ENCODE measurements at regions not wholly inside any gene's neighbourhood (a gene's known extent, or its start where the extent isn't known, plus 50 kb on each side); places are given as distances from the start of the nearest gene placed in this dataset.

DNA sequence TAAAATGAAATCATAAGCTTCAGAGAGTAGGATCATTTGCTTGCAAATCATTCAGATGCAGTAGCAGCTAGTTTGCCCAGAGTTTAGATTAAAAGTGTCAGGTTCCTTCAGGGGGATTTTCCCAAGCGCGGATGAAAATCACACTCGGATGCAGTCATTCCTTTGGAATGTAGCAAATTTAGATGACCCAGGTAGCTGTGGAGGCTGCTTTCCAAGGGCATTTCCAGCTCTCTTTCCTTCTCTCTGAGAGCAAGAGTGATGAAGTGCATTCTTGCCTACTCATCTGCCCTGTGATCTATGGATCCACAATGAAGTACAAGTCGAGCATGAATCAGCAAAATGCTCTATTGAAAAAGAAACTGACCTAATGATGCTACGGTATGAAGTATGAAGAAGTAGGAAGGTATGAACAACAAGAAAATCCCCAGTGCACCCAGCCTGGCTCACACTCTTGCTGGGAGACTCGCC is 200.2 kb downstream of the PLK2 start:
- Histone ChIP-seq H3K79me1 (ENCODE audit: low read depth, low read length) (no peaks in the 10 kb centered on the region), H2BK120ac (replicated peaks; ENCODE audit: low read depth, low read length) (no peak overlapping the region), H3K79me2 (ENCODE audit: control insufficient read depth in 1 of 2, insufficient read depth in 2 of 2, low read length in 2 of 2) (no peaks in the 10 kb centered on the region), H3K23me2 (ENCODE audit: low read depth, low read length) (no peaks in the 10 kb centered on the region), H2BK15ac (ENCODE audit: low read length) (no peak overlapping the region), H3K9ac (replicated peaks in 1 of 4; ENCODE audit: extremely low read depth in 1 of 4, low read depth in 3 of 4, low read length in 3 of 4) (no peak overlapping the region), H3K14ac (ENCODE audit: insufficient read length) (no peak overlapping the region), H4K91ac (replicated peaks; ENCODE audit: insufficient read length, low read length) (no peak overlapping the region), H3K56ac (replicated peaks; ENCODE audit: insufficient read length, low read depth, low read length) (no peak overlapping the region), H2BK20ac (ENCODE audit: low read length) (no peak overlapping the region), H3K4me3 (ENCODE audit: extremely low read depth in 1 of 4, insufficient read depth in 2 of 4, low read depth in 3 of 4, low read length in 4 of 4) (no peak overlapping the region), H3K27ac (ENCODE audit: low read depth, low read length) (no peak overlapping the region), H3K36me3 (ENCODE audit: control insufficient read depth in 2 of 4, insufficient read depth in 4 of 4, low read length in 3 of 4) (no peaks in the 10 kb centered on the region), H2AK5ac (ENCODE audit: low read depth, low read length) (no peak overlapping the region), H2AFZ (ENCODE audit: low read length) (peak overlapping the region; percentile 93), H3K4me2 (ENCODE audit: insufficient read depth in 1 of 2, low read depth in 2 of 2, low read length in 2 of 2) (peak overlapping the region in 1 of 2 experiments; percentile 7; a peak in 1 of 4 replicates), H3K27me3 (replicated peaks in 1 of 4; ENCODE audit: control insufficient read depth in 3 of 4, extremely low read depth in 1 of 4, insufficient read depth in 3 of 4, low read length in 3 of 4) (no peaks in the 10 kb centered on the region), H3K4me1 (replicated peaks in 1 of 4; ENCODE audit: control insufficient read depth in 3 of 4, insufficient read depth in 4 of 4, low read length in 3 of 4) (0 out of 7 replicates have a peak, but pooled peaks cover 0 to 2% (median 0%) of the 10 kb centered on the region in 4 experiments), H4K20me1 (replicated peaks in 1 of 2; ENCODE audit: control insufficient read depth in 1 of 2, insufficient read depth in 2 of 2, low read length in 2 of 2) (no peaks in the 10 kb centered on the region), H4K5ac (ENCODE audit: insufficient read length, low read depth, low read length) (no peak overlapping the region), H3K18ac (ENCODE audit: extremely low read depth, low read length) (no peak overlapping the region), H3K9me3 (ENCODE audit: insufficient read depth in 2 of 2, low read depth in 1 of 2, low read length in 1 of 2) (no peaks in the 10 kb centered on the region), H3K23ac (ENCODE audit: insufficient read length) (no peak overlapping the region), H3K4ac (replicated peaks; ENCODE audit: insufficient read length, low read depth, low read length) (no peak overlapping the region), H2BK5ac (ENCODE audit: low read depth, low read length) (peak overlapping the region; percentile 12; the same call in 1 of the 2 replicates), H4K8ac (ENCODE audit: extremely low read depth, insufficient read depth, low read length) (no peak overlapping the region), H2BK12ac (ENCODE audit: low read depth, low read length) (peak overlapping the region; percentile 10; the same call in 1 of the 2 replicates)
- ChIA-PET POLR2A (ENCODE audit: partially characterized antibody) (interaction anchor here (1.1 kb wide), 1 partner anchor 16 kb away, joined by 3 read pairs; no protein-coding TSS in a partner anchor), CTCF (ENCODE audit: partially characterized antibody) (interaction anchor here (0.9 to 1.2 kb wide), 3 partner anchors 14 to 119 kb away, joined by 3 read pairs; no protein-coding TSS in a partner anchor)
- WGBS, 2 experiments (ENCODE audit: extremely low coverage in 1 of 2, insufficient coverage in 1 of 2, insufficient read length in 1 of 2, insufficient replicate concordance in 2 of 2, low coverage in 1 of 2, low lambda C conversion rate in 2 of 2, missing lambda C conversion rate in 1 of 2): 59% methylated on average over 6 of the region's 6 CpGs; no CpG with 5 or more reads in 1 of the 2 experiments
- DNase-seq (ENCODE audit: low read depth in 1 of 2, low spot score in 2 of 2) (peak in 1 of 2 experiments; percentile 41), FAIRE-seq (peak; percentile 52)
- TF ChIP-seq SIRT6 (IDR thresholded peaks at IDR 0.05; ENCODE audit: low read length): no peak
- no peak for TF ChIP-seq RFX5 (IDR thresholded peaks at IDR 0.05; ENCODE audit: borderline replicate concordance, low read depth, low read length)
- TF ChIP-seq, protein P1, sequence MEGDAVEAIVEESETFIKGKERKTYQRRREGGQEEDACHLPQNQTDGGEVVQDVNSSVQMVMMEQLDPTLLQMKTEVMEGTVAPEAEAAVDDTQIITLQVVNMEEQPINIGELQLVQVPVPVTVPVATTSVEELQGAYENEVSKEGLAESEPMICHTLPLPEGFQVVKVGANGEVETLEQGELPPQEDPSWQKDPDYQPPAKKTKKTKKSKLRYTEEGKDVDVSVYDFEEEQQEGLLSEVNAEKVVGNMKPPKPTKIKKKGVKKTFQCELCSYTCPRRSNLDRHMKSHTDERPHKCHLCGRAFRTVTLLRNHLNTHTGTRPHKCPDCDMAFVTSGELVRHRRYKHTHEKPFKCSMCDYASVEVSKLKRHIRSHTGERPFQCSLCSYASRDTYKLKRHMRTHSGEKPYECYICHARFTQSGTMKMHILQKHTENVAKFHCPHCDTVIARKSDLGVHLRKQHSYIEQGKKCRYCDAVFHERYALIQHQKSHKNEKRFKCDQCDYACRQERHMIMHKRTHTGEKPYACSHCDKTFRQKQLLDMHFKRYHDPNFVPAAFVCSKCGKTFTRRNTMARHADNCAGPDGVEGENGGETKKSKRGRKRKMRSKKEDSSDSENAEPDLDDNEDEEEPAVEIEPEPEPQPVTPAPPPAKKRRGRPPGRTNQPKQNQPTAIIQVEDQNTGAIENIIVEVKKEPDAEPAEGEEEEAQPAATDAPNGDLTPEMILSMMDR (IDR thresholded peaks at IDR 0.05; ENCODE audit: control extremely low read depth in 1 of 3, insufficient read depth in 1 of 3, low read depth in 1 of 3, low read length in 3 of 3): no peak
- TF ChIP-seq, protein P2, sequence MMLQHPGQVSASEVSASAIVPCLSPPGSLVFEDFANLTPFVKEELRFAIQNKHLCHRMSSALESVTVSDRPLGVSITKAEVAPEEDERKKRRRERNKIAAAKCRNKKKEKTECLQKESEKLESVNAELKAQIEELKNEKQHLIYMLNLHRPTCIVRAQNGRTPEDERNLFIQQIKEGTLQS (IDR thresholded peaks at IDR 0.05; ENCODE audit: insufficient read depth, low read depth, low read length): 0 out of 2 replicates have a peak, but pooled peaks have one; percentile 30
- TF ChIP-seq, protein P3, sequence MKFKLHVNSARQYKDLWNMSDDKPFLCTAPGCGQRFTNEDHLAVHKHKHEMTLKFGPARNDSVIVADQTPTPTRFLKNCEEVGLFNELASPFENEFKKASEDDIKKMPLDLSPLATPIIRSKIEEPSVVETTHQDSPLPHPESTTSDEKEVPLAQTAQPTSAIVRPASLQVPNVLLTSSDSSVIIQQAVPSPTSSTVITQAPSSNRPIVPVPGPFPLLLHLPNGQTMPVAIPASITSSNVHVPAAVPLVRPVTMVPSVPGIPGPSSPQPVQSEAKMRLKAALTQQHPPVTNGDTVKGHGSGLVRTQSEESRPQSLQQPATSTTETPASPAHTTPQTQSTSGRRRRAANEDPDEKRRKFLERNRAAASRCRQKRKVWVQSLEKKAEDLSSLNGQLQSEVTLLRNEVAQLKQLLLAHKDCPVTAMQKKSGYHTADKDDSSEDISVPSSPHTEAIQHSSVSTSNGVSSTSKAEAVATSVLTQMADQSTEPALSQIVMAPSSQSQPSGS (IDR thresholded peaks at IDR 0.05; ENCODE audit: low read length): no peak

Measured in H1 (cell line).